Activated CD8-positive, alpha-beta T cell treated with anti-CD3 and anti-CD28 coated beads, Interleukin-2, amount 10 ng/mL, durations not matched to agents 7 days and 5 days (primary cell): ENCODE measurements at regions not wholly inside any gene's neighbourhood (a gene's known extent, or its start where the extent isn't known, plus 50 kb on each side); places are given as distances from the start of the nearest gene placed in this dataset.

Experiments used
- ATAC-seq: fragments of 150-1000 bp; cut with Tn5 transposase; one replicate; pipeline ENCODE4 v1.10.0; 2021; ENCODE audit warnings: moderate library complexity
- CTCF ChIA-PET: fragments of 350-600 bp; sonication (Branson Sonifier 250); formaldehyde crosslinking; loops from one replicate; lab custom pipeline; 2021; ENCODE audit warnings: antibody characterized with exemption; lab: Charles Lee
- POLR2A ChIA-PET: fragments of 350-600 bp; sonication (Branson Sonifier 250); formaldehyde crosslinking; loops from one replicate; lab custom pipeline; 2021; ENCODE audit warnings: antibody characterized with exemption; lab: Charles Lee
- DNase-seq: peaks from one replicate; pipeline ENCODE4 v3.0.0-alpha.2; 2020
- H3K27ac Mint-ChIP-seq: one replicate; pipeline ENCODE4 v1.8.0; 2021; ENCODE audit warnings: mild to moderate bottlenecking, mixed read lengths
- H3K27me3 Mint-ChIP-seq: one replicate; pipeline ENCODE4 v1.8.0; 2021; ENCODE audit warnings: low read depth, mixed read lengths
- H3K36me3 Mint-ChIP-seq: one replicate; pipeline ENCODE4 v1.8.0; 2021; ENCODE audit warnings: low read depth, mixed read lengths
- H3K4me1 Mint-ChIP-seq: one replicate; pipeline ENCODE4 v1.8.0; 2021; ENCODE audit warnings: low read depth, mixed read lengths
- H3K4me3 Mint-ChIP-seq: one replicate; pipeline ENCODE4 v1.8.0; 2021; ENCODE audit warnings: mild to moderate bottlenecking, mixed read lengths
- H3K9me3 Mint-ChIP-seq: one replicate; pipeline ENCODE4 v1.8.0; 2022; ENCODE audit warnings: mixed read lengths; ENCODE audit not compliant: insufficient read depth

- H3K4me3 Mint-ChIP-seq = no peak overlapping the region
- H3K9me3 Mint-ChIP-seq = no peaks in the 10 kb centered on the region
- no peaks in the 10 kb centered on the region for H3K4me1 Mint-ChIP-seq
- H3K36me3 Mint-ChIP-seq = no peaks in the 10 kb centered on the region
- CTCF ChIA-PET = no interaction called here
- ATAC-seq (no peak), DNase-seq (no peak)
- H3K27me3 Mint-ChIP-seq = no peaks in the 10 kb centered on the region
- POLR2A ChIA-PET = no interaction called here
- no peak overlapping the region for H3K27ac Mint-ChIP-seq
Observed at GRCh38 chr4:8691151-8691775, 98.7 kb downstream of the CPZ start.

- Mint-ChIP-seq H3K4me3 (no peak overlapping the region), H3K4me1 (no peaks in the 10 kb centered on the region), H3K36me3 (no peaks in the 10 kb centered on the region), H3K9me3 (no peaks in the 10 kb centered on the region), H3K27ac (no peak overlapping the region), H3K27me3 (no peaks in the 10 kb centered on the region)
- ChIA-PET CTCF (no interaction called here), POLR2A (no interaction called here)
- no peak for DNase-seq
- ATAC-seq = no peak
Observed at GRCh38 chr4:8690216-8691150, 97.9 kb downstream of the CPZ start.

- Mint-ChIP-seq H3K27ac (no peak overlapping the region), H3K36me3 (no peaks in the 10 kb centered on the region), H3K4me3 (no peak overlapping the region), H3K9me3 (no peaks in the 10 kb centered on the region), H3K27me3 (no peaks in the 10 kb centered on the region), H3K4me1 (no peaks in the 10 kb centered on the region)
- ATAC-seq = no peak
- ChIA-PET CTCF (no interaction called here), POLR2A (no interaction called here)
- DNase-seq = no peak
Observed at GRCh38 chr4:8689741-8690140, 97.2 kb downstream of the CPZ start.

GRCh38 chr4:8688908-8689445 is 96.4 kb downstream of the CPZ start:
- H3K4me1 Mint-ChIP-seq = no peaks in the 10 kb centered on the region
- no peak overlapping the region for H3K27ac Mint-ChIP-seq
- no peak for DNase-seq
- CTCF ChIA-PET = interaction anchor here (0.6 kb wide), 1 partner anchor 229 kb away, joined by 3 read pairs; no protein-coding TSS in a partner anchor
- H3K4me3 Mint-ChIP-seq = no peak overlapping the region
- H3K27me3 Mint-ChIP-seq = no peaks in the 10 kb centered on the region
- no peaks in the 10 kb centered on the region for H3K36me3 Mint-ChIP-seq
- H3K9me3 Mint-ChIP-seq = no peaks in the 10 kb centered on the region
- no peak for ATAC-seq
- POLR2A ChIA-PET = no interaction called here

GRCh38 chr4:8688041-8688907 is 95.7 kb downstream of the CPZ start:
- no peaks in the 10 kb centered on the region for H3K36me3 Mint-ChIP-seq
- ATAC-seq = no peak
- no peak overlapping the region for H3K27ac Mint-ChIP-seq
- no peaks in the 10 kb centered on the region for H3K4me1 Mint-ChIP-seq
- H3K27me3 Mint-ChIP-seq = no peaks in the 10 kb centered on the region
- no peaks in the 10 kb centered on the region for H3K9me3 Mint-ChIP-seq
- ChIA-PET POLR2A (no interaction called here), CTCF (interaction anchor here (0.6 to 1.1 kb wide), 2 partner anchors 229 kb away, joined by 3 read pairs; no protein-coding TSS in a partner anchor)
- no peak overlapping the region for H3K4me3 Mint-ChIP-seq
- DNase-seq = no peak

- H3K4me1 Mint-ChIP-seq = no peaks in the 10 kb centered on the region
- no peak overlapping the region for H3K4me3 Mint-ChIP-seq
- CTCF ChIA-PET = interaction anchor here (1.1 kb wide), 1 partner anchor 230 kb away, joined by 3 read pairs; no protein-coding TSS in a partner anchor
- H3K27me3 Mint-ChIP-seq = no peaks in the 10 kb centered on the region
- no peak overlapping the region for H3K27ac Mint-ChIP-seq
- no peak for ATAC-seq
- H3K36me3 Mint-ChIP-seq = no peaks in the 10 kb centered on the region
- no peaks in the 10 kb centered on the region for H3K9me3 Mint-ChIP-seq
- no peak for DNase-seq
- POLR2A ChIA-PET = no interaction called here
Observed at GRCh38 chr4:8687083-8687482, 94.5 kb downstream of the CPZ start.

GRCh38 chr4:8685831-8686230 is 93.3 kb downstream of the CPZ start:
- ChIA-PET CTCF (no interaction called here), POLR2A (no interaction called here)
- ATAC-seq = no peak
- H3K9me3 Mint-ChIP-seq = no peaks in the 10 kb centered on the region
- no peaks in the 10 kb centered on the region for H3K36me3 Mint-ChIP-seq
- no peak overlapping the region for H3K4me3 Mint-ChIP-seq
- no peaks in the 10 kb centered on the region for H3K4me1 Mint-ChIP-seq
- no peak overlapping the region for H3K27ac Mint-ChIP-seq
- no peak for DNase-seq
- no peaks in the 10 kb centered on the region for H3K27me3 Mint-ChIP-seq

GRCh38 chr4:8683462-8683861 is 90.9 kb downstream of the CPZ start:
- Mint-ChIP-seq H3K36me3 (no peaks in the 10 kb centered on the region), H3K27ac (no peak overlapping the region), H3K4me3 (no peak overlapping the region), H3K27me3 (no peaks in the 10 kb centered on the region), H3K9me3 (no peaks in the 10 kb centered on the region), H3K4me1 (no peaks in the 10 kb centered on the region)
- DNase-seq (no peak), ATAC-seq (no peak)
- POLR2A ChIA-PET = no interaction called here
- CTCF ChIA-PET = no interaction called here

- Mint-ChIP-seq H3K27me3 (no peaks in the 10 kb centered on the region), H3K4me1 (no peaks in the 10 kb centered on the region), H3K36me3 (no peaks in the 10 kb centered on the region), H3K27ac (no peak overlapping the region), H3K4me3 (no peak overlapping the region), H3K9me3 (no peaks in the 10 kb centered on the region)
- CTCF ChIA-PET = no interaction called here
- no peak for ATAC-seq
- no peak for DNase-seq
- POLR2A ChIA-PET = no interaction called here
Observed at GRCh38 chr4:8682725-8683124, 90.2 kb downstream of the CPZ start.

GRCh38 chr4:8682296-8682695 is 89.7 kb downstream of the CPZ start:
- ChIA-PET POLR2A (no interaction called here), CTCF (no interaction called here)
- Mint-ChIP-seq H3K27ac (no peak overlapping the region), H3K36me3 (no peaks in the 10 kb centered on the region), H3K9me3 (no peaks in the 10 kb centered on the region), H3K4me1 (no peaks in the 10 kb centered on the region), H3K4me3 (no peak overlapping the region), H3K27me3 (no peaks in the 10 kb centered on the region)
- no peak for DNase-seq
- no peak for ATAC-seq

GRCh38 chr4:8681391-8681790 is 88.8 kb downstream of the CPZ start:
- ATAC-seq = no peak
- Mint-ChIP-seq H3K4me1 (no peaks in the 10 kb centered on the region), H3K27ac (no peak overlapping the region), H3K36me3 (no peaks in the 10 kb centered on the region), H3K9me3 (no peaks in the 10 kb centered on the region), H3K4me3 (no peak overlapping the region), H3K27me3 (no peaks in the 10 kb centered on the region)
- CTCF ChIA-PET = no interaction called here
- no peak for DNase-seq
- POLR2A ChIA-PET = no interaction called here
